ENCODE measurements at regions not wholly inside any gene's neighbourhood (a gene's known extent, or its start where the extent isn't known, plus 50 kb on each side); places are given as distances from the start of the nearest gene placed in this dataset.

DNA sequence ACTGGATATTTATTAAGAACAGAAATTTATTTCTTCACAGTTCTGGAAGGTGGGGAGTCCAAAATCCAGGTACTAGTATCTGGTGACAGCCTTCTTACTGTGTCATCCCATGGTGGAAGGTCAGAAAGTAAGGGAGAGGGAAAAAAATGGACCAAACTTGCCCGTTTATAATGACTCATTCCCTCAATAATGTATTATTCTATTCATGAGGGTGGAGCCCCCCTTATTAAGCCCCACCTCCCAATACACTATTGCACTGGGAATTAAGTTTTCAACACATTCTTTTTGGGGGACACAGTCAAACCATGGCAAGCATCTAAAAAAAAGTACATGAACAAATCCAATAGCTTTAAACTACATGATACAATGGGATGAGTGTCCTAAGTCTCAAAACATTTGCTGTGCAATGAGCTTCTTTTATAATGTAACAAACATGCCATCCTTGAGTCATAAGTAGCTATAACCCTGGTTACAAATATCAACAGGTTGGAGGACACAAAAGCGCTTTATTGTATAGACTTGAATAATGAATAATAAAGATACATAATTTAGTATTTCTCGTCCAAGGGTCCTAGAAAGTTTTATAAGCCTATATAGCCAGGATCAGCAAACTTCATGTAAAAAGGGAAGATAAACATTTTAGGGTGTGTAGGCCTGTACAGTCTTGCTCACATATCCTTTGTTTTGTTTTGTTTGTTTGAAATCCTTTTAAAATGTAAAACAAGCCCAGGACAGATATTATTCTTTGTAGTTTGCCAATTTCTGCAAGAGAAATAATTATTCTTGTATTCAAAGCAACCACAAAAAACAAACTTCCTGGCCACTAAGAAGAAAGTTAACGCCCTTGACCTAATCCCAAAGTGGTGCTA, 160.6 kb upstream of the RAP2B start:
- intact Hi-C loops (cut with DNase I) = no loop called here
- ATAC-seq = no peak
- no peak for FAIRE-seq

DNA sequence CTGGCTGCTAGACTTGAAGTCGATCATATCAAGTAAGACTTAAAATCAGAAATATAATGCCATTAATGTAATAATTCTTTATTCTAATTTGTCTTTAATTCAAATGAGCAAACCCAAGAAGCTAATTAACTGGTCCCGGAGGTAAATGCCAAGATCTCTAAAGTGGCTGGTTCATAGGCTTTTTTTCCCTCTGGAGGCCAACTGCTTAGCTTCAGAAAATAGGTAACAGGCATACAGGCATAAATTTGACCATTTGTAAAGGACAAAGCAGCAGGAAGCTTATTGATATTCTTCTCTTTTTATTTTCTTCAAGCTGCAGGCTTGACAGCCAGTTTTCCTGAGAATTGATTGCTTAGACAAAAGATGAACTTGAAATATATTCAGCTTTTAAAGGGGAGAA, 158.6 kb upstream of the RAP2B start:
- no peaks in the 10 kb centered on the region for H3K9me3 ChIP-seq
- DNase-seq (no peak), FAIRE-seq (no peak), ATAC-seq (no peak)
- 51 to 59% methylated on average over 2 of the region's 2 CpGs for WGBS, 2 donors
- TF ChIP-seq, protein P1, sequence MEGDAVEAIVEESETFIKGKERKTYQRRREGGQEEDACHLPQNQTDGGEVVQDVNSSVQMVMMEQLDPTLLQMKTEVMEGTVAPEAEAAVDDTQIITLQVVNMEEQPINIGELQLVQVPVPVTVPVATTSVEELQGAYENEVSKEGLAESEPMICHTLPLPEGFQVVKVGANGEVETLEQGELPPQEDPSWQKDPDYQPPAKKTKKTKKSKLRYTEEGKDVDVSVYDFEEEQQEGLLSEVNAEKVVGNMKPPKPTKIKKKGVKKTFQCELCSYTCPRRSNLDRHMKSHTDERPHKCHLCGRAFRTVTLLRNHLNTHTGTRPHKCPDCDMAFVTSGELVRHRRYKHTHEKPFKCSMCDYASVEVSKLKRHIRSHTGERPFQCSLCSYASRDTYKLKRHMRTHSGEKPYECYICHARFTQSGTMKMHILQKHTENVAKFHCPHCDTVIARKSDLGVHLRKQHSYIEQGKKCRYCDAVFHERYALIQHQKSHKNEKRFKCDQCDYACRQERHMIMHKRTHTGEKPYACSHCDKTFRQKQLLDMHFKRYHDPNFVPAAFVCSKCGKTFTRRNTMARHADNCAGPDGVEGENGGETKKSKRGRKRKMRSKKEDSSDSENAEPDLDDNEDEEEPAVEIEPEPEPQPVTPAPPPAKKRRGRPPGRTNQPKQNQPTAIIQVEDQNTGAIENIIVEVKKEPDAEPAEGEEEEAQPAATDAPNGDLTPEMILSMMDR (IDR thresholded peaks at IDR 0.05) = no peak
- H3K27ac ChIP-seq = no peak overlapping the region
- H3K4me3 ChIP-seq = no peak overlapping the region
- no peaks in the 10 kb centered on the region for H3K36me3 ChIP-seq
- H3K27me3 ChIP-seq = no peaks in the 10 kb centered on the region
- H3K4me1 ChIP-seq = no peaks in the 10 kb centered on the region
- intact Hi-C loops (cut with DNase I) = no loop called here

More for the DNA sequence above, 160.6 kb upstream of the RAP2B start:
- Histone ChIP-seq H3K9me3 (no peaks in the 10 kb centered on the region), H3K36me3 (no peaks in the 10 kb centered on the region), H3K27ac (no peak overlapping the region), H3K4me1 (no peaks in the 10 kb centered on the region), H3K27me3 (no peaks in the 10 kb centered on the region), H3K4me3 (no peak overlapping the region)
- WGBS, 2 donors = 63% methylated on average over 4 of the region's 4 CpGs
- TF ChIP-seq, protein P1 (IDR thresholded peaks at IDR 0.05) = no peak
- no peak for DNase-seq

DNA sequence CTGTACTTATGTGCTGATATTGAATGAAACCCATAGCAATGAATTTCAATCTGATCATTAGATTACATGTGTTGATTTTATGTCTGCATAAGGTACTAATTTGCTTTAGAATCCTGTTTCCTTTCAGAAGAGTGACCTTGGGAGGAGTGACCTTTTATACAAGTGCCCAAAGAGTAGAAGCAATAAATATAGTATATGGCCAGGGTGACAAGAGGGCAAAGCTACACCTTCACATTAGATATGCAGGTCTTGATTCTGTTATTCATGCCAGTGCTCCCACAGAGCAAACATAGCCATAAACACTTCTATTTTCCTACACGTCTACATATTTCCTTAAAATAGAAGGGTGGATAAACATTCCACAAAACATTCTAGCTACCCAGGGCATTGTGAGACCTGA, 158.2 kb upstream of the RAP2B start:
- H3K4me3 ChIP-seq = no peak overlapping the region
- no peak overlapping the region for H3K27ac ChIP-seq
- TF ChIP-seq, protein P1 (IDR thresholded peaks at IDR 0.05) = no peak
- DNase-seq = no peak
- WGBS, 2 donors = 44 to 65% methylated on average over 1 of the region's 1 CpG
- ATAC-seq = no peak
- H3K4me1 ChIP-seq = no peaks in the 10 kb centered on the region
- intact Hi-C loops (cut with DNase I) = no loop called here
- no peaks in the 10 kb centered on the region for H3K36me3 ChIP-seq
- no peaks in the 10 kb centered on the region for H3K9me3 ChIP-seq
- FAIRE-seq = no peak
- H3K27me3 ChIP-seq = no peaks in the 10 kb centered on the region

DNA sequence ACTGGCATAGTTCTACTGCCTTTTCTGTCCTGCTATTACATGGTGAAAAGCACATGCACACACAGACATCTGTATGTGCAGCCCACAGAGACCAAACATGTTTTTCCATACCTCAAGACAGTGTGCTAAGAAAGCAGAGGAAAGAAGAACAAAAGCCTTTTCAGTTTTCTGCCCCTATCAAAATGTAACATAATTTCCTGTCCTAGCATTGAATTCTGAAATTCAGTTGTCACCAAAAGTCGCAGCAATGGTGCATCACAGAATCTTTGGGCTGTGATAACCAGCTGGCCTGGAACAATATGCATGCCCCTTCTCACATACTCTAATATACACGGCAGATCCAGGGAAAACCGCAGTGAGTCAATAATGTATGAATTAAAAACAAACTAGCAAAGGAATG, 153.8 kb upstream of the RAP2B start:
- ATAC-seq (no peak), FAIRE-seq (no peak), DNase-seq (no peak)
- intact Hi-C loops (cut with DNase I) = no loop called here
- H3K27ac ChIP-seq = no peak overlapping the region
- H3K27me3 ChIP-seq = no peaks in the 10 kb centered on the region
- WGBS, 2 donors = 43 to 52% methylated on average over 3 of the region's 3 CpGs
- H3K4me1 ChIP-seq = no peaks in the 10 kb centered on the region
- H3K9me3 ChIP-seq = no peaks in the 10 kb centered on the region
- H3K36me3 ChIP-seq = no peaks in the 10 kb centered on the region
- H3K4me3 ChIP-seq = no peak overlapping the region
- TF ChIP-seq, protein P1 (IDR thresholded peaks at IDR 0.05) = no peak

DNA sequence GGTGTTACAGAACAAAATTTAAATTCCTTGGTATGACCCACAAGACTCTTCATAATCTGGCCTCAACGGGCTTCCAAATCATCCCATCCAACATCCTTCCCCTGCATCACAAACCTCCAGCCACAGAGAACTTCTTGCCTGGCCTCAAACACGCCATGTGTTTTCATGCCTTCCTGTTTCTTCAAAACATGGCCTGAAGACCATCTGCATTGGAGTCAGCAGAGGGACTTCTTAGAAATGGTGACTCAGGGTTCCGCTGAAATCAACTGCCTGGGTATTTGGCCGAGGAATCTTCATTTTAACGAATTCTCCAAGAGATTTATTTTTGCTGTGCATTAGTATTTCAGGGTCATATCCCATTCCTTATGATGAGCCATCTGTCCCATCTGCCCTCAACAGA, 138.1 kb upstream of the RAP2B start:
- Histone ChIP-seq H3K4me1 (no peaks in the 10 kb centered on the region), H3K9me3 (no peaks in the 10 kb centered on the region), H3K4me3 (no peak overlapping the region), H3K27me3 (no peaks in the 10 kb centered on the region), H3K36me3 (no peaks in the 10 kb centered on the region), H3K27ac (no peak overlapping the region)
- 71 to 80% methylated on average over 5 of the region's 5 CpGs for WGBS, 2 donors
- FAIRE-seq (no peak), DNase-seq (no peak), ATAC-seq (no peak)
- TF ChIP-seq, protein P1 (IDR thresholded peaks at IDR 0.05) = no peak
- intact Hi-C loops (cut with DNase I) = loop anchor here in 1 of 3 donors (10.0 kb wide), 1 partner anchor 751 kb away; no protein-coding TSS in a partner anchor
